ENCODE measurements at regions not wholly inside any gene's neighbourhood (a gene's known extent, or its start where the extent isn't known, plus 50 kb on each side); places are given as distances from the start of the nearest gene placed in this dataset.

GRCh38 chr5:68086857-68087256, 128.7 kb upstream of the PIK3R1 start:
- no peak for TF ChIP-seq POLR2A (IDR thresholded peaks at IDR 0.05; ENCODE audit: low read depth, low read length)
- TF ChIP-seq POLR2AphosphoS5 (IDR thresholded peaks at IDR 0.05; ENCODE audit: low read depth, low read length): no peak
- TF ChIP-seq TAF1 (IDR thresholded peaks at IDR 0.05; ENCODE audit: borderline replicate concordance, low read depth, low read length): no peak
